Psoas muscle (tissue), 7 donors: ENCODE measurements at regions not wholly inside any gene's neighbourhood (a gene's known extent, or its start where the extent isn't known, plus 50 kb on each side); places are given as distances from the start of the nearest gene placed in this dataset.

Experiments used
- ATAC-seq, 4 donors: fragments of 200-7000 bp; cut with Tn5 transposase; one replicate each; pipeline ENCODE4 v1.9.1; 2020; ENCODE audit warnings: moderate library complexity in 3 of 4, mild to moderate bottlenecking in 2 of 4
- DNase-seq, 2 donors: peaks; one replicate each; pipeline ENCODE4 v3.0.0-alpha.2; 2020
- H3K27ac ChIP-seq: fragments of 200-600 bp; one replicate; pipeline ENCODE4 v1.8.0; 2022
- H3K27me3 ChIP-seq, 3 donors: fragments of 200-600 bp in 1 of 3; one replicate each; pipeline versions ENCODE4 v1.6.1 to v1.8.0; 2013 to 2022; ENCODE audit warnings: low read length in 2 of 3, mild to moderate bottlenecking in 2 of 3, moderate library complexity in 1 of 3; ENCODE audit not compliant: insufficient read depth in 3 of 3
- H3K36me3 ChIP-seq, 2 donors: fragments of 200-600 bp in 1 of 2; one replicate each; pipeline versions ENCODE4 v1.6.1 to v1.8.0; 2013 to 2022; ENCODE audit warnings: low read depth in 1 of 2, mild to moderate bottlenecking in 1 of 2, moderate library complexity in 1 of 2; ENCODE audit not compliant: insufficient read depth in 1 of 2
- H3K4me1 ChIP-seq: fragments of 200-600 bp; one replicate; pipeline ENCODE4 v1.8.0; 2022
- H3K4me3 ChIP-seq: fragments of 200-600 bp; one replicate; pipeline ENCODE4 v1.8.0; 2022; ENCODE audit warnings: mild to moderate bottlenecking
- H3K9me3 ChIP-seq: fragments of 200-600 bp; one replicate; pipeline ENCODE4 v1.8.0; 2022
- CTCF ChIP-seq: fragments of 200-600 bp; IDR thresholded peaks from one replicate; pipeline ENCODE4 v1.8.0; 2022; ENCODE audit warnings: antibody characterized with exemption
- WGBS, 3 donors: extraction: QIAGEN DNeasy Blood & Tissue Kit; methylation state at CpG; one replicate each; pipeline versions ENCODE4 v1.1.6 to v1.1.7; 2013; 5-methylcytosine and 5-hydroxymethylcytosine counted together
- intact Hi-C, 2 donors: fragments of 100-400 bp; cut with DNase I; formaldehyde crosslinking; loops; one replicate each; pipeline versions ENCODE4 v1.11.0 to v1.14.2; 2022
- donor health status: healthy with polysubstance abuse.
- donor health status: DM: no; HTN: no; CAD: no; lungs with moderate emphysema.
- donor health status: Bipolar disorder and iron deficiency.
- donor health status: healthy.
- donor health status: DM: yes; HTN: yes; CAD: no.
- donor health status: DM: no; HTN: no; CAD: no.
- donor health status: DM: yes; HTN: yes; CAD: no.

GRCh38 chr12:69056743-69057515 lies 124.0 kb upstream of the CPM start:
- H3K4me1 ChIP-seq: no peaks in the 10 kb centered on the region
- no peak overlapping the region for H3K4me3 ChIP-seq
- no peak for TF ChIP-seq CTCF
- H3K9me3 ChIP-seq: no peaks in the 10 kb centered on the region
- intact Hi-C loops: no loop called here
- H3K36me3 ChIP-seq: no peaks in the 10 kb centered on the region
- no peaks in the 10 kb centered on the region for H3K27me3 ChIP-seq
- WGBS, 3 donors: 19 to 30% (median 21%) methylated on average over 2 of the region's 2 CpGs
- DNase-seq: no peak
- no peak for ATAC-seq
- H3K27ac ChIP-seq: no peak overlapping the region

- ATAC-seq: no peak
These were observed 124.8 kb upstream of the CPM start for GRCh38 chr12:69057742-69058141.

GRCh38 chr12:69059465-69060457 lies 126.8 kb upstream of the CPM start:
- TF ChIP-seq CTCF: no peak
- Histone ChIP-seq H3K4me1 (no peaks in the 10 kb centered on the region), H3K27ac (no peak overlapping the region), H3K4me3 (no peak overlapping the region), H3K36me3 (no peaks in the 10 kb centered on the region), H3K9me3 (no peaks in the 10 kb centered on the region), H3K27me3 (no peaks in the 10 kb centered on the region)
- ATAC-seq (no peak), DNase-seq (no peak)
- WGBS, 3 donors: 95 to 98% (median 95%) methylated on average over 8 of the region's 8 CpGs
- intact Hi-C loops: no loop called here

More at GRCh38 chr12:69057742-69058141, 124.8 kb upstream of the CPM start:
- Histone ChIP-seq H3K27ac (no peak overlapping the region), H3K36me3 (no peaks in the 10 kb centered on the region), H3K9me3 (no peaks in the 10 kb centered on the region), H3K27me3 (no peaks in the 10 kb centered on the region), H3K4me3 (no peak overlapping the region), H3K4me1 (no peaks in the 10 kb centered on the region)
- DNase-seq: peak in 1 of 2 donors; percentile 25
- no peak for TF ChIP-seq CTCF
- WGBS, 3 donors: 35 to 53% (median 35%) methylated on average over 3 of the region's 3 CpGs
- intact Hi-C loops: no loop called here

GRCh38 chr12:69061574-69061973 lies 128.6 kb upstream of the CPM start:
- Histone ChIP-seq H3K36me3 (no peaks in the 10 kb centered on the region), H3K4me3 (no peak overlapping the region), H3K27me3 (no peaks in the 10 kb centered on the region), H3K9me3 (no peaks in the 10 kb centered on the region), H3K27ac (no peak overlapping the region), H3K4me1 (no peaks in the 10 kb centered on the region)
- WGBS, 3 donors: 79 to 84% (median 84%) methylated on average over 1 of the region's 1 CpG
- no peak for DNase-seq
- no peak for ATAC-seq
- no peak for TF ChIP-seq CTCF
- intact Hi-C loops: no loop called here
